HEK293 (cell line): ENCODE measurements at regions not wholly inside any gene's neighbourhood (a gene's known extent, or its start where the extent isn't known, plus 50 kb on each side); places are given as distances from the start of the nearest gene placed in this dataset.

Experiments used
- CTCF ChIA-PET: fragments of 350-600 bp; formaldehyde crosslinking; extraction: SDS; loops from one replicate; lab custom pipeline; 2021; ENCODE audit warnings: antibody characterized with exemption; lab: Yijun Ruan, JAX
- POLR2A ChIA-PET: fragments of 300-600 bp; formaldehyde crosslinking; extraction: SDS; loops from one replicate; lab custom pipeline; 2020; ENCODE audit warnings: antibody characterized with exemption, inconsistent platforms; lab: Yijun Ruan, JAX
- H3K27ac ChIP-seq: fragments of 200-500 bp; sonication (Bioruptor generic); 2 replicates; pipeline ENCODE4 v1.5.1; 2014; ENCODE audit warnings: low read depth, low read length, control low read depth, inconsistent platforms; ENCODE audit errors: extremely low read depth
- H3K36me3 ChIP-seq, 2 experiments: fragments of 200-500 bp in 1 of 2; sonication (Bioruptor generic) in 1 of 2; 1 replicate in 1 of 2; 2 replicates in 1 of 2; pipeline ENCODE4 v1.5.1; 2014 to 2017; ENCODE audit warnings: inconsistent platforms in 2 of 2, low read length in 2 of 2; ENCODE audit not compliant: control insufficient read depth in 2 of 2, insufficient read depth in 1 of 2
- H3K4me1 ChIP-seq: fragments of 200-500 bp; sonication (Bioruptor generic); 2 replicates; pipeline ENCODE4 v1.5.1; 2014; ENCODE audit warnings: mild to moderate bottlenecking, low read length, inconsistent platforms; ENCODE audit not compliant: control insufficient read depth, insufficient read depth
- H3K4me3 ChIP-seq: 2 replicates; pipeline ENCODE4 v1.5.1; 2011; ENCODE audit warnings: low read depth, mild to moderate bottlenecking, control low read depth, low read length, moderate library complexity
- H3K9me3 ChIP-seq: fragments of 200-500 bp; sonication (Bioruptor generic); 2 replicates; pipeline ENCODE4 v1.5.1; 2014; ENCODE audit warnings: low read depth, low read length, inconsistent platforms; ENCODE audit not compliant: control insufficient read depth, insufficient read depth
- EGR2 ChIP-seq: fragments of 450-650 bp; formaldehyde crosslinking; IDR thresholded peaks from 2 replicates; pipeline ENCODE4 v1.5.1; 2016; ENCODE audit warnings: low read depth, missing biosample characterization, missing genetic modification characterization
- IKZF3 ChIP-seq: fragments of 450-650 bp; IDR thresholded peaks from 2 replicates; pipeline ENCODE4 v1.5.0; 2018; ENCODE audit warnings: missing biosample characterization, mild to moderate bottlenecking, missing genetic modification characterization, moderate library complexity
- RBAK ChIP-seq: fragments of 450-650 bp; formaldehyde crosslinking; IDR thresholded peaks from 2 replicates; pipeline ENCODE4 v1.5.1; 2016; ENCODE audit warnings: missing biosample characterization, missing genetic modification characterization
- REPIN1 ChIP-seq: fragments of 450-650 bp; formaldehyde crosslinking; IDR thresholded peaks from 2 replicates; pipeline ENCODE4 v1.5.1; 2017; ENCODE audit warnings: missing biosample characterization, missing genetic modification characterization, low read depth
- SALL2 ChIP-seq: fragments of 450-650 bp; formaldehyde crosslinking; IDR thresholded peaks from 2 replicates; pipeline ENCODE4 v1.5.0; 2017; ENCODE audit warnings: missing biosample characterization, mild to moderate bottlenecking, missing genetic modification characterization, borderline replicate concordance
- SCRT2 ChIP-seq: fragments of 450-650 bp; formaldehyde crosslinking; IDR thresholded peaks from 2 replicates; pipeline ENCODE4 v1.5.1; 2016; ENCODE audit warnings: missing biosample characterization, missing genetic modification characterization
- SETDB1 ChIP-seq: IDR thresholded peaks from one replicate; pipeline ENCODE4 v1.6.1; 2017; ENCODE audit warnings: mild to moderate bottlenecking, low read length, moderate library complexity, mixed read lengths; ENCODE audit not compliant: insufficient read length
- YY1 ChIP-seq: fragments of 450-650 bp; formaldehyde crosslinking; IDR thresholded peaks from 2 replicates; pipeline ENCODE4 v1.5.1; 2018; ENCODE audit warnings: missing biosample characterization, missing genetic modification characterization
- ZBTB8A ChIP-seq: fragments of 450-650 bp; formaldehyde crosslinking; IDR thresholded peaks from 2 replicates; pipeline ENCODE4 v1.5.1; 2016; ENCODE audit warnings: missing biosample characterization, missing genetic modification characterization
- ZFHX2 ChIP-seq: fragments of 450-650 bp; formaldehyde crosslinking; conservative IDR thresholded peaks from 2 replicates; pipeline ENCODE4 v1.5.1; 2016; ENCODE audit warnings: missing biosample characterization, missing genetic modification characterization
- ZFP41 ChIP-seq: fragments of 450-650 bp; formaldehyde crosslinking; IDR thresholded peaks from 2 replicates; pipeline ENCODE4 v1.5.1; 2016; ENCODE audit warnings: missing biosample characterization, missing genetic modification characterization, borderline replicate concordance
- ZNF112 ChIP-seq: fragments of 450-650 bp; formaldehyde crosslinking; IDR thresholded peaks from 2 replicates; pipeline ENCODE4 v1.5.0; 2017; ENCODE audit warnings: missing biosample characterization, missing genetic modification characterization
- ZNF132 ChIP-seq: fragments of 450-650 bp; formaldehyde crosslinking; IDR thresholded peaks from 2 replicates; pipeline ENCODE4 v1.5.1; 2017; ENCODE audit warnings: missing biosample characterization, missing genetic modification characterization, borderline replicate concordance
- ZNF146 ChIP-seq: fragments of 450-650 bp; formaldehyde crosslinking; IDR thresholded peaks from 2 replicates; pipeline ENCODE4 v1.5.1; 2016; ENCODE audit warnings: missing biosample characterization, missing genetic modification characterization
- ZNF155 ChIP-seq: fragments of 450-650 bp; formaldehyde crosslinking; IDR thresholded peaks from 2 replicates; pipeline ENCODE4 v1.5.1; 2016; ENCODE audit warnings: missing biosample characterization, missing genetic modification characterization
- ZNF18 ChIP-seq: fragments of 450-650 bp; formaldehyde crosslinking; IDR thresholded peaks from 2 replicates; pipeline ENCODE4 v1.5.1; 2016; ENCODE audit warnings: missing biosample characterization, missing genetic modification characterization
- ZNF211 ChIP-seq: fragments of 450-650 bp; formaldehyde crosslinking; IDR thresholded peaks from 2 replicates; pipeline ENCODE4 v1.5.1; 2016; ENCODE audit warnings: low read depth, missing biosample characterization, missing genetic modification characterization
- ZNF214 ChIP-seq: fragments of 450-650 bp; formaldehyde crosslinking; IDR thresholded peaks from 2 replicates; pipeline ENCODE4 v1.5.1; 2017; ENCODE audit warnings: missing biosample characterization, mild to moderate bottlenecking, missing genetic modification characterization, borderline replicate concordance
- ZNF221 ChIP-seq: fragments of 450-650 bp; formaldehyde crosslinking; IDR thresholded peaks from 2 replicates; pipeline ENCODE4 v1.5.1; 2017; ENCODE audit warnings: missing biosample characterization, missing genetic modification characterization, borderline replicate concordance
- ZNF24 ChIP-seq: fragments of 450-650 bp; formaldehyde crosslinking; IDR thresholded peaks from 2 replicates; pipeline ENCODE4 v1.5.1; 2016; ENCODE audit warnings: missing biosample characterization, missing genetic modification characterization
- ZNF311 ChIP-seq: fragments of 450-650 bp; formaldehyde crosslinking; IDR thresholded peaks from 2 replicates; pipeline ENCODE4 v1.5.1; 2017; ENCODE audit warnings: missing biosample characterization, missing genetic modification characterization, borderline replicate concordance
- ZNF518A ChIP-seq: fragments of 450-650 bp; formaldehyde crosslinking; conservative IDR thresholded peaks from 2 replicates; pipeline ENCODE4 v1.5.1; 2016; ENCODE audit warnings: low read depth, missing biosample characterization, missing genetic modification characterization
- ZNF600 ChIP-seq: fragments of 450-650 bp; formaldehyde crosslinking; IDR thresholded peaks from 2 replicates; pipeline ENCODE4 v1.5.1; 2016; ENCODE audit warnings: missing biosample characterization, missing genetic modification characterization
- ZNF707 ChIP-seq: fragments of 450-650 bp; formaldehyde crosslinking; IDR thresholded peaks from 2 replicates; pipeline ENCODE4 v1.5.1; 2016; ENCODE audit warnings: missing biosample characterization, missing genetic modification characterization
- ZNF777 ChIP-seq: fragments of 450-650 bp; formaldehyde crosslinking; IDR thresholded peaks from 2 replicates; pipeline ENCODE4 v1.5.1; 2017; ENCODE audit warnings: missing biosample characterization, missing genetic modification characterization, borderline replicate concordance
- TF ChIP-seq, protein P1 (sequence below): fragments of 450-650 bp; formaldehyde crosslinking; IDR thresholded peaks from 2 replicates; pipeline ENCODE4 v1.5.1; 2016; ENCODE audit warnings: missing biosample characterization, missing genetic modification characterization
- TF ChIP-seq, protein P2 (sequence below): fragments of 450-650 bp; formaldehyde crosslinking; IDR thresholded peaks from 2 replicates; pipeline ENCODE4 v1.5.1; 2016; ENCODE audit warnings: missing biosample characterization, missing genetic modification characterization

GRCh38 chr15:39465843-39466749 is 114.8 kb upstream of the THBS1 start:
- Histone ChIP-seq H3K9me3 (no peaks in the 10 kb centered on the region), H3K27ac (no peak overlapping the region), H3K36me3 (no peaks in the 10 kb centered on the region), H3K4me3 (no peak overlapping the region), H3K4me1 (no peaks in the 10 kb centered on the region)
- ChIA-PET CTCF (no interaction called here), POLR2A (no interaction called here)
- no peak for TF ChIP-seq ZNF707 (tag by site-specific recombination)
- TF ChIP-seq ZNF221 (tag by site-specific recombination) = no peak
- TF ChIP-seq REPIN1 (tag by site-specific recombination) = no peak
- TF ChIP-seq EGR2 (tag by site-specific recombination) = peak; percentile 73; the same call in 1 of the 2 replicates
- TF ChIP-seq, protein P1, sequence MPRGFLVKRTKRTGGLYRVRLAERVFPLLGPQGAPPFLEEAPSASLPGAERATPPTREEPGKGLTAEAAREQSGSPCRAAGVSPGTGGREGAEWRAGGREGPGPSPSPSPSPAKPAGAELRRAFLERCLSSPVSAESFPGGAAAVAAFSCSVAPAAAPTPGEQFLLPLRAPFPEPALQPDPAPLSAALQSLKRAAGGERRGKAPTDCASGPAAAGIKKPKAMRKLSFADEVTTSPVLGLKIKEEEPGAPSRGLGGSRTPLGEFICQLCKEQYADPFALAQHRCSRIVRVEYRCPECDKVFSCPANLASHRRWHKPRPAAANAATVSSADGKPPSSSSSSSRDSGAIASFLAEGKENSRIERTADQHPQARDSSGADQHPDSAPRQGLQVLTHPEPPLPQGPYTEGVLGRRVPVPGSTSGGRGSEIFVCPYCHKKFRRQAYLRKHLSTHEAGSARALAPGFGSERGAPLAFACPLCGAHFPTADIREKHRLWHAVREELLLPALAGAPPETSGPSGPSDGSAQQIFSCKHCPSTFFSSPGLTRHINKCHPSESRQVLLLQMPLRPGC (tag by site-specific recombination) = no peak
- TF ChIP-seq ZNF518A (tag by site-specific recombination) = no peak
- TF ChIP-seq ZNF777 (tag by site-specific recombination) = no peak
- no peak for TF ChIP-seq ZNF146 (tag by site-specific recombination)
- TF ChIP-seq YY1 (tag by site-specific recombination) = no peak
- no peak for TF ChIP-seq ZNF155 (tag by site-specific recombination)
- no peak for TF ChIP-seq RBAK
- no peak for TF ChIP-seq ZNF211 (tag by site-specific recombination)
- TF ChIP-seq ZFHX2 (tag by site-specific recombination) = peak; percentile 79
- no peak for TF ChIP-seq ZNF311
- no peak for TF ChIP-seq ZNF112 (tag by site-specific recombination)
- TF ChIP-seq ZBTB8A (tag by site-specific recombination) = no peak
- no peak for TF ChIP-seq ZNF214

DNA sequence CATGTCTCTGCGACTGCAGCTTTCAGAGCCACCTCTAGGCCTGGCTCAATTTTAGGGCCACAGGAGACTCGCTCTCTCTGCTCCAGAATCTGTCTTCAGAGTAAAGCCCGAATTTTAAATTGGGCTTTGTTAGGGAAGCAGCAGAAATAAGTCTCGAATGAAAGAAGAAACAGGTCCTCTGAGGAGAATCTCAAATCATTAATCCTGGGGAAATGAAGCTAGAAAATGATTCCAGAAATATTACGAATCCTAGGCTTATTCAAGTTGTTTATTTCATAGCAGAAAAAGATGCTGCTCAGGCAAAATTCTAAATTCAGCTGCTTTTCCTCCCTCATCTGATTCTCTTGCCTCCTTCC is 114.2 kb upstream of the THBS1 start:
- ChIA-PET CTCF (no interaction called here), POLR2A (no interaction called here)
- H3K4me1 ChIP-seq = no peaks in the 10 kb centered on the region
- H3K36me3 ChIP-seq = no peaks in the 10 kb centered on the region
- no peaks in the 10 kb centered on the region for H3K9me3 ChIP-seq
- no peak overlapping the region for H3K27ac ChIP-seq
- H3K4me3 ChIP-seq = no peak overlapping the region
- no peak for TF ChIP-seq ZNF600 (tag by site-specific recombination)
- no peak for TF ChIP-seq ZNF18
- no peak for TF ChIP-seq ZNF132 (tag by site-specific recombination)
- TF ChIP-seq ZNF24 = no peak
- TF ChIP-seq SCRT2 = no peak
- no peak for TF ChIP-seq IKZF3 (tag by site-specific recombination)
- no peak for TF ChIP-seq ZFP41 (tag by site-specific recombination)
- no peak for TF ChIP-seq SETDB1
- no peak for TF ChIP-seq SALL2 (tag by site-specific recombination)
- TF ChIP-seq, protein P2, sequence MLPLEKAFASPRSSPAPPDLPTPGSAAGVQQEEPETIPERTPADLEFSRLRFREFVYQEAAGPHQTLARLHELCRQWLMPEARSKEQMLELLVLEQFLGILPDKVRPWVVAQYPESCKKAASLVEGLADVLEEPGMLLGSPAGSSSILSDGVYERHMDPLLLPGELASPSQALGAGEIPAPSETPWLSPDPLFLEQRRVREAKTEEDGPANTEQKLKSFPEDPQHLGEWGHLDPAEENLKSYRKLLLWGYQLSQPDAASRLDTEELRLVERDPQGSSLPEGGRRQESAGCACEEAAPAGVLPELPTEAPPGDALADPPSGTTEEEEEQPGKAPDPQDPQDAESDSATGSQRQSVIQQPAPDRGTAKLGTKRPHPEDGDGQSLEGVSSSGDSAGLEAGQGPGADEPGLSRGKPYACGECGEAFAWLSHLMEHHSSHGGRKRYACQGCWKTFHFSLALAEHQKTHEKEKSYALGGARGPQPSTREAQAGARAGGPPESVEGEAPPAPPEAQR (tag by site-specific recombination) = no peak
